KMS-11 (cell line): ENCODE measurements at regions not wholly inside any gene's neighbourhood (a gene's known extent, or its start where the extent isn't known, plus 50 kb on each side); places are given as distances from the start of the nearest gene placed in this dataset.

Experiments
- H2AFZ ChIP-seq: fragments of 200-600 bp; sonication (generic); 2 replicates; pipeline ENCODE4 v1.6.1; 2016; ENCODE audit warnings: antibody characterized with exemption, mixed run types, low read depth
- H3K27ac ChIP-seq: fragments of 200-600 bp; sonication (generic); 2 replicates; pipeline ENCODE4 v1.6.1; 2016; ENCODE audit warnings: mild to moderate bottlenecking, mixed run types
- H3K27me3 ChIP-seq: fragments of 200-600 bp; sonication (generic); 2 replicates; pipeline ENCODE4 v1.6.1; 2017; ENCODE audit warnings: mild to moderate bottlenecking, low read depth, mixed run types, moderate library complexity; ENCODE audit not compliant: insufficient read depth
- H3K36me3 ChIP-seq: fragments of 200-600 bp; sonication (generic); 2 replicates; pipeline ENCODE4 v1.6.1; 2017; ENCODE audit warnings: mild to moderate bottlenecking, mixed run types; ENCODE audit not compliant: insufficient read depth
- H3K4me1 ChIP-seq: fragments of 200-600 bp; sonication (generic); 2 replicates; pipeline ENCODE4 v1.6.1; 2016; ENCODE audit warnings: mild to moderate bottlenecking, low read depth, mixed run types; ENCODE audit not compliant: poor library complexity, severe bottlenecking
- H3K4me2 ChIP-seq: fragments of 200-600 bp; sonication (generic); 2 replicates; pipeline ENCODE4 v1.7.0; 2016; ENCODE audit warnings: mild to moderate bottlenecking, mixed run types
- H3K4me3 ChIP-seq: fragments of 200-600 bp; sonication (generic); IDR thresholded peaks from 2 replicates; pipeline ENCODE4 v1.6.1; 2017; ENCODE audit warnings: low read depth, low read length, mixed read lengths; ENCODE audit not compliant: insufficient read depth
- H3K79me2 ChIP-seq: fragments of 200-600 bp; sonication (generic); 2 replicates; pipeline ENCODE4 v1.6.1; 2016; ENCODE audit warnings: low read depth, mixed run types; ENCODE audit not compliant: insufficient read depth
- H3K9ac ChIP-seq: fragments of 200-600 bp; sonication (generic); 2 replicates; pipeline ENCODE4 v1.6.1; 2016; ENCODE audit warnings: mild to moderate bottlenecking, mixed run types
- H4K20me1 ChIP-seq: fragments of 200-600 bp; sonication (generic); 2 replicates; pipeline ENCODE4 v1.6.1; 2016; ENCODE audit warnings: mild to moderate bottlenecking, mixed run types; ENCODE audit not compliant: insufficient read depth
- TF ChIP-seq, protein P1 (sequence below): fragments of 200-600 bp; sonication (generic); conservative IDR thresholded peaks from 2 replicates; pipeline ENCODE4 v1.6.1; 2017; ENCODE audit warnings: low read depth, mild to moderate bottlenecking, antibody characterized with exemption, low read length, moderate library complexity, mixed read lengths

DNA sequence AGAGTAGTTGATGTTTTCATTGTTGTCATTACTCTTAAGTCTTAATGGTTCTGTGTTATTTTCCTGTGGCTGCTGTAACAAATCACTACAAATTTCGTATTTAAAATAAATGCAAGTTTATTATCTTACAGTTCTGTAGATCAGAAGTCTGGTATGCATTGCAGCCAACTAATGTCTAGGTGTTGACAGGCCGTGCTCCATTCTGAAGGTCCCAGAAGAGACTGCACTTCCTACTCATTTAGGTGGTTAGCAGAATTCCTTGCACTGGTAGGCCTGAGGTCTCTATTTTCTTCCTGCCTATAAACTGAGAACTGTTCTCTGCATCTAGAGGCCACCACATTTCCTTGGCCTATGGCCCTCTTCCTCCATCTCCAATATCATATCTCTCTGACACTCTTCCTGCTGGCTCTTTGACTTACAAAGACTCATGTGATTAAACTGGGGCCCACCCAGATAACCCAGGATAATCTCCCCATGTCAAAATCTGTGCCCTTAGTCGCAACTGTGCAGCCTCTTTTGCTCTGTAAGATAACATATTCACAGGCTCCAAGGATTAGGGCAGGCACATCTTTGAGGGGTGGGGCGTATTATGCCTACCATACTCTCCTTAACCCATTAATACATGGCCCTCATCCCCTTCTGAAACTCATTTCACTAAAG lies 468.4 kb downstream of the FOXO1 start:
- Histone ChIP-seq H2AFZ (no peak overlapping the region), H3K4me2 (no peak overlapping the region), H3K27ac (no peak overlapping the region), H3K36me3 (no peaks in the 10 kb centered on the region), H3K4me3 (no peak overlapping the region), H3K79me2 (no peaks in the 10 kb centered on the region), H3K27me3 (no peaks in the 10 kb centered on the region), H3K4me1 (no peaks in the 10 kb centered on the region), H4K20me1 (no peaks in the 10 kb centered on the region), H3K9ac (no peak overlapping the region)
- TF ChIP-seq, protein P1, sequence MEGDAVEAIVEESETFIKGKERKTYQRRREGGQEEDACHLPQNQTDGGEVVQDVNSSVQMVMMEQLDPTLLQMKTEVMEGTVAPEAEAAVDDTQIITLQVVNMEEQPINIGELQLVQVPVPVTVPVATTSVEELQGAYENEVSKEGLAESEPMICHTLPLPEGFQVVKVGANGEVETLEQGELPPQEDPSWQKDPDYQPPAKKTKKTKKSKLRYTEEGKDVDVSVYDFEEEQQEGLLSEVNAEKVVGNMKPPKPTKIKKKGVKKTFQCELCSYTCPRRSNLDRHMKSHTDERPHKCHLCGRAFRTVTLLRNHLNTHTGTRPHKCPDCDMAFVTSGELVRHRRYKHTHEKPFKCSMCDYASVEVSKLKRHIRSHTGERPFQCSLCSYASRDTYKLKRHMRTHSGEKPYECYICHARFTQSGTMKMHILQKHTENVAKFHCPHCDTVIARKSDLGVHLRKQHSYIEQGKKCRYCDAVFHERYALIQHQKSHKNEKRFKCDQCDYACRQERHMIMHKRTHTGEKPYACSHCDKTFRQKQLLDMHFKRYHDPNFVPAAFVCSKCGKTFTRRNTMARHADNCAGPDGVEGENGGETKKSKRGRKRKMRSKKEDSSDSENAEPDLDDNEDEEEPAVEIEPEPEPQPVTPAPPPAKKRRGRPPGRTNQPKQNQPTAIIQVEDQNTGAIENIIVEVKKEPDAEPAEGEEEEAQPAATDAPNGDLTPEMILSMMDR: no peak

DNA sequence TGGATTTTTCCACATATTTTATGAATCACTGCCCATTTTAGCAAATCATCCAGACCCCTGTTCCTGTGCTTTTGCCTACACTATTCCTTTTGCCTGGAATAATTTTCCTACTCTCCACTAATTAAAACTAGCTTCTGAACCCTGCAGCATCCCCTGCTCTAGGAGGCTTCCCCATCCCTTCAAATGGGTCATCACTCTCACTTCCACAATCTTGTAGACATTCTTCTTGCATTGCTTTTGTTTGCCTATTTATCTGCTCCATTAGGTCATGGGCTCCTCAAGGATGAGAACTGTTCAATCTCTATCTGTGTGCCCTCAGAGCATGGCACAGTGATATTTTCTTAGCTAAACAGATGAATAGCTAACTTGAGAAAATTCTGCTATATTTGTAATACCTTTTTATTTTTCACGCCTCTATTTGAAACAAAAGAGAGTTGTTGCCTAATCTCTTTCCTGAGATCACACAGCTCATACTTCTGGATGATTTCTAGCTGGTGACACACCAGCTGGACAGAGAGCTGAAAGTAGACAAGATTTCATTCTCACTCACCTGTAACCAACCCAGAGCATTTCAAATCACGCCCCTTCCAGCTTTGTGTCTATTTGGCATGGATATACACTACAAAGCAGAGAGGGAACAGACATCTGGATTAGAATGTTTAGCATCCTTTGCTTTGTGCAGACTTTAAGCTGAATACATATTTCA lies 466.0 kb downstream of the FOXO1 start:
- TF ChIP-seq, protein P1: no peak
- no peaks in the 10 kb centered on the region for H4K20me1 ChIP-seq
- no peak overlapping the region for H3K4me2 ChIP-seq
- no peaks in the 10 kb centered on the region for H3K36me3 ChIP-seq
- no peaks in the 10 kb centered on the region for H3K79me2 ChIP-seq
- no peak overlapping the region for H3K9ac ChIP-seq
- no peaks in the 10 kb centered on the region for H3K27me3 ChIP-seq
- no peak overlapping the region for H3K4me3 ChIP-seq
- no peak overlapping the region for H3K27ac ChIP-seq
- no peaks in the 10 kb centered on the region for H3K4me1 ChIP-seq
- H2AFZ ChIP-seq: no peak overlapping the region

DNA sequence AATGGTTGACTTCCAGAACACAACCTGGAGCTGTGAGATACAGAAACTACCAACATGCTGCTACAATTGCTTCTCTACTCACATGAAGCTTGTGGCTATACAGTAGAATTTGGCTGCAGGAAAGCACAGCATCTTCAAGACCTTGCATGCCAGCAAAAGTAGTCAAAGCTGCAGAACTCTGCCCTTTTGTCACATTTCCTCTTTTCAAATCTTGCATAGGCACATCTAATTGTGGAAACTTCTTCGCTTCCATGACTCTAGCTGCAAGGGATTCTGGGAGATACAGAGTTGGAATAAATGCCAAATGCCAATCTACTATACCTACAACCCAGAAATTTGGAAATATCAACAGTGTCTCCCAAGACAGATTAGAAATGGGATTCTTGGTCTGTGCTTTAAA lies 462.2 kb downstream of the FOXO1 start:
- TF ChIP-seq, protein P1: no peak

DNA sequence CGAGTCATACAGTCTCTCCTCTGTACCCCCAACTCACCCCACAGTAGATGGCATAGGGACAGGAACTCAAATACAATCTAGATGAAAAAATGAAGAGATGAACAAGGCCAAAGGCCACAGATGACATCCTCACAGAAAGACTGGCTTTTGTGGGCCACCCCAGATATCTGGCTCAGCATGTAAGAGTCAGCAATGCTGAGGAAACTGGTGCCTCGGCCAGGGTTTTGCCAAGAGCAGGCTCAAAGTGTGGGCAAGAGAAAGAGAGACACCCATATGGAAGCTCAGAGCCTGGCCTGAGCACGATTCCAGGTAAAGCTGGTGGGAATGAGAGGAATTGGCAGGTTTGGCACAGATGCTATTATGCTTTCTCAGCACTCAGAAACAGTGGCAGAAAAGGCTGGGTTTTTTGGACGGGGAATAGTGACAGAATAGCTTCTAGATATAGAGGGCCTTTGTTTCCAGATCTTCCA lies 460.6 kb downstream of the FOXO1 start:
- H4K20me1 ChIP-seq: no peaks in the 10 kb centered on the region
- no peak overlapping the region for H3K4me2 ChIP-seq
- H3K9ac ChIP-seq: no peak overlapping the region
- H3K79me2 ChIP-seq: no peaks in the 10 kb centered on the region
- TF ChIP-seq, protein P1: no peak
- H3K4me3 ChIP-seq: no peak overlapping the region
- no peak overlapping the region for H2AFZ ChIP-seq
- H3K4me1 ChIP-seq: no peaks in the 10 kb centered on the region
- no peaks in the 10 kb centered on the region for H3K36me3 ChIP-seq
- H3K27me3 ChIP-seq: no peaks in the 10 kb centered on the region
- no peak overlapping the region for H3K27ac ChIP-seq

More for the DNA sequence above, 462.2 kb downstream of the FOXO1 start:
- Histone ChIP-seq H3K4me2 (no peak overlapping the region), H3K79me2 (no peaks in the 10 kb centered on the region), H3K4me1 (no peaks in the 10 kb centered on the region), H3K27ac (no peak overlapping the region), H3K36me3 (no peaks in the 10 kb centered on the region), H2AFZ (no peak overlapping the region), H3K4me3 (no peak overlapping the region), H3K9ac (no peak overlapping the region), H4K20me1 (no peaks in the 10 kb centered on the region), H3K27me3 (no peaks in the 10 kb centered on the region)
